ENCODE measurements at regions not wholly inside any gene's neighbourhood (a gene's known extent, or its start where the extent isn't known, plus 50 kb on each side); places are given as distances from the start of the nearest gene placed in this dataset.

DNA sequence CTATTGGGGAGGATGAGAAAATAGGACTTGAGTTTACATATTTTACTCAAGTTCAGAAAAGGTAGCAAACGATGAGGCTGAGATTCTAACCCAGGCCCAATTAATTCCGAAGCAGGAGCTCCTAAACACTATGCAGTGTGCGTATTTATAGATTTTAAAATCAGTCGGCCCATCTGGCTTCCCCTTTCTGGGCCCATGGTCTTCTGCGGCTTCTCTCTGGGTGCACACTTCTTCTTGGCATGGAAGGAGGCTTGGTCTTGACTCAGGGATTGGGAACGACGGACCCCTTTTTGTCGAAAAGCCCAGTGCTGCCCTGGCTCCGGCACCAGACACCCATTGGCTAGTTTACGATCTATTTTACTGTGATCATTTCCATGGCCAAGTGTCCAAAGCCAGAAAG, 1433.8 kb downstream of the BRD1 start:
- DNase-seq (ENCODE audit: low read depth, low spot score), result no peak
- in situ Hi-C loops (cut with HindIII; ENCODE audit: low pct_unique_long_range_greater_than_20kb, low sequenced_read_pairs), result no loop called here

DNA sequence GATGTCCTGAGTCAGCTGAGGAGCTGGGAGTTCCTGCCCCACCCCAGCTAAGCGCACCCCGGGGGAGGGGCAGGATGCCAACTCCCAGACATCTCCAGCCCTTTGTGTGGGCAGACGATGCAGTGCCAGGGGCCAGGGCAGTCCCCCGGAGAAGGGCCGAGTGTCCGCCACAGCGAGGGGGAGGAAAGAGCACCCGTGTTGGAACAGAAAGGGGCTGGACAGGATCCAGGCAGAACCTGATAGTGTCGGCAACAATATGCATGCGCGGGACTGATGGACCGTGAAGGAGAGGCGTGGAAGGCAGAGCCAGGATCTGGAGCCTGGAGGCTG, 1434.7 kb downstream of the BRD1 start:
- in situ Hi-C loops (cut with HindIII; ENCODE audit: low pct_unique_long_range_greater_than_20kb, low sequenced_read_pairs), result no loop called here

DNA sequence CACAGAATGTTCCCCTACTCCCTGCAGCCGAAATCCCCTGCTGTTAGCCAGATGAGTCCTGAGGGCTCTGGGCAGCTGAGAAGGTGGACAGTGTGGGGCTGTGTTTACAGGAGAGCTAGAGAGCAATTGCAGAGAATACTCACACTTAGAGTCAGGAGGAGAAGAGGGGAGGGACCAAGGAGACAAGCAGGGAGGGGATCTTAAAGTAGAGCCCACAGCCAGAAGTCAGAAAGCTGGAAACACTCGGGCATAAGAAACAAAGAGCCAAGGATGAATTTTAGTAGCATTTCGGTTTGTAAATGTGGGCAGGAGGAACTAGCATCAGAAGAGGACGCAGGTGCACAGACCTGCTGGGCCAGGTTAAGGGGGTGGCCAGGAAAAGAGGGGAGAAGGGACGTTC, 1435.9 kb downstream of the BRD1 start:
- in situ Hi-C loops (cut with HindIII; ENCODE audit: low pct_unique_long_range_greater_than_20kb, low sequenced_read_pairs), result no loop called here
- no peak for DNase-seq (ENCODE audit: low read depth, low spot score)

More for the DNA sequence above, 1434.7 kb downstream of the BRD1 start:
- DNase-seq (ENCODE audit: low read depth, low spot score), result no peak

DNA sequence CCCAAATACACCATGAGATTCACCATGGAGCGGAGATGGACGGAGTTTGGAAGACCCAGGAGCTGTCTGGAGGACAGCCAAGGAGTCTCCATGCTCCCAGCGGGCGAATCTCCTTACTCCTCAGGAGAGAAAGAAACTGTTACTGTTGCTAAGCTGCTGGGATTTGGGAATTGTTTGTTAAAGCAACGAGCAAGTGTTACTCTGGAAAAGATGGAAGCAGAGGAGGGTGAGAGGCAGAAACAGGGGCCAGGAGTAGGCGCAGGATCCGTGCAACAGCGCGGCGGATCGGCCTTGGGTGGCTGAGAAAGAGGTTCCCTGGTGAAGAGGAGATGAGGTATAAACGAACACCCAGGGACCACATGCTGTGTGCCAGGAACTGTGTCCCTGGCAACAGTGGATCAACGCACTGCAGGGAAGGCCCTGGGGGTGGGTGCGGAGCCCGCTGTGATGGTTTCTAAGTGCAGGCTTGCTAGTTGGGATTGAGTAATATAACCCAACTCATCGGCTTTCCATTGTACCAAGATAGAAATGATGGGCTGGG, 1436.4 kb downstream of the BRD1 start:
- DNase-seq (ENCODE audit: low read depth, low spot score), result no peak
- in situ Hi-C loops (cut with HindIII; ENCODE audit: low pct_unique_long_range_greater_than_20kb, low sequenced_read_pairs), result no loop called here

DNA sequence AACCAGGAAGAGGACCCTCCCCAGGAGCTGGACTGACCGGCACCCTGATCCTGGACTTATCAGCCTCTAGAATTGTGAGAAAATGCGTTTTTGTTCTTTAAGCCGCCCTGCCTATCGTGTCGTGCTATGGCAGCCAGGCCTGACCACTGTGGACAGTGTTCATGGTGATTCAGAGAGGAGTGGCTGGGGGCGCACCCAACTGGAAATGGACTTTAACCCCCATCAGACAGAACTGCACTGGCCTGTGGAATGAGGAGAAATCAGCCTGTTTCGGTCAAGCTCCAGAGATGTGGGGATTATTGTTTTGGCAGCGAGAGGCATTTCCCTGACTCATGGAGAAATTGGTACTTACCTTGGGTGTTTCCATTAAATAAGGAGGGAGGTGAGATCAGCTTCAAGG, 1437.8 kb downstream of the BRD1 start:
- in situ Hi-C loops (cut with HindIII; ENCODE audit: low pct_unique_long_range_greater_than_20kb, low sequenced_read_pairs), result no loop called here

DNA sequence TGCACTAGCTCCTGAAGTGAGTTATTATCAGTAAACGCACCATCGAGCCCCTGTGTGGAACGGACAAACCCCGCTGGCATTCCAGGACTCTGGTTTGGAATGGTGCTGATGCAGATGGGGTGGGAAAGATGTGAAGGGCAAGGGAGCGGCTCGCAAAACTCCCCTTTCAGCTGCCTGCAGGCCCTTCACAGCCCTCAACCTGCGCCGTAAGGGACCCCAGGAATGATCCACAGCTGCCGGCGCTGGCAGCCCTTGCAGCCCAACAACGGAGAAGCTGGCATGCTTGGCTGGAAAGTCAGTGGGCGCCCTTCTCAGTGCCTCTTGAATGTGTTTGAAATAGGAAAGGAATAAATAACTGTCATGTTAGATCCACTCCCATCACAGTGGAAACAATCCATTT, 1445.5 kb downstream of the BRD1 start:
- DNase-seq (ENCODE audit: low read depth, low spot score), result no peak
- in situ Hi-C loops (cut with HindIII; ENCODE audit: low pct_unique_long_range_greater_than_20kb, low sequenced_read_pairs), result no loop called here

More for the DNA sequence above, 1437.8 kb downstream of the BRD1 start:
- no peak for DNase-seq (ENCODE audit: low read depth, low spot score)

DNA sequence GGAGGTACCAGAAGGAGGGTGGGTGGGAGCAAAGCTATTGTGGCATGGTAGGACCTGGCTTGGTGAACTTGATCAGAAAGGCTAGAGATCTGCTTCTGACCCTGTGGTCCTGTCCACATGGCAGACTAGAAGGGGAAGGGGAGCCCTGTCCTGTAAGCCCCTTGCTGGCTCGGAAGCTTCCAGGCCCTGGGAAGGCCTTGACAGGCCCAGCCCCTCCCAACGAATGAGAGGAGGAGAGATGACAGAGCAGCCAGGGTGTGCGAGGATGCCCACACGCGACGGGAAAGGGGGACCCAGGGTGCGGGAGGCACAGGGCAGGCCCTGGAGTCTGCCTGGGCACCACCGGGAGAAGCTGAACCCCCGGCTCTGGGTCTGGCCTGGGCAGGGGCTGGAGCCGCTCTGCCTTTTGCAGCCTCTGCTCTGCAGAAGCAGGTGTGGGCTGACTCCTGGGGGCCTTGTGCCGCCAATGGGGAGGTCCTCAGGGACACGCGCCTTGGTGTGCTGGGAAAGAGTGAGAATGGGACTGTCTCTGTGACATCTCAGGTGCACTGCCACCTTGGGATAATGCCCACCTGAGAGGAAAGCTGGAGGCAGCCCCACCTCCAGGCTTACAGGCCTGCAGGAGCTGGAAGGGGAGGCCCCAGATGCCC, 1447.5 kb downstream of the BRD1 start:
- DNase-seq (ENCODE audit: low read depth, low spot score), result no peak
- in situ Hi-C loops (cut with HindIII; ENCODE audit: low pct_unique_long_range_greater_than_20kb, low sequenced_read_pairs), result no loop called here

DNA sequence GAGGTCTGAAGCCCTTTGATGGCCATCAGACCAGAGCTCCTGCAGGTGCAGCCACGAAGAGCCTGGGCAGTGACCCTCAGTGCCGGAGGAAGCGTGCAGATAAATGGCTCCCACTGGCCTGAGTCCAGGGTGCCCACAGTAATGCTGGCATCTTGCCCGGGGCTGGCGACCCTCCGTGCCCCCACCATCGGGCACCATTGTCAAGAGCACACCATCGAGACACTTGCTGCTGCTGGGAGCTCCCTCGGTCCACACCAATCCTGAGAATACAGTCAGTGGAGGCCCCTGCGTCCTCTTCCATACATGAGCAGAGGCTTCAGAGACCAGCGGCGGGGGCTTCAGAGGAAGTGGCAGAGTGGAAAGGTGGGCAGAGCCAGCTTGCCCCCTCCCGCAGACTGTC, 1448.3 kb downstream of the BRD1 start:
- in situ Hi-C loops (cut with HindIII; ENCODE audit: low pct_unique_long_range_greater_than_20kb, low sequenced_read_pairs), result no loop called here
- no peak for DNase-seq (ENCODE audit: low read depth, low spot score)

DNA sequence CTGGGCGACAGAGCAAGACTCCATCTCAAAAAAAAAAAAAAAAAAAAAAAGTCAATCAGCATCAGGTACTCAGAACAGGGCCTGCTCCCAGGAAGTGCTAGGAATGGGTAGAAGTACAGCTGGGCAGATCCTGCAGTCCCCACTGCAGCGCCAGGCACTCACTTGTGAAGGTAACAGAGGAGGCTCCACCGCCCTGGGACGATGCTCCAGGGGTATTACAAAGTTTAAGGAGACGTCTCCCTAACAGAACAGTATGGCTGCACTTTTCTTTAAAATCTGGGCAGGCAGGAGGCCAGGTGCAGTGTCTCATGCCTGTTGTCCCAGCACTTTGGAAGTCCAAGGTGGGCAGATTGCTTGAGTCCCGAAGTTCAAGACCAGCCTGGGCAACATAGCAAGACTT, 1449.0 kb downstream of the BRD1 start:
- in situ Hi-C loops (cut with HindIII; ENCODE audit: low pct_unique_long_range_greater_than_20kb, low sequenced_read_pairs), result no loop called here
- no peak for DNase-seq (ENCODE audit: low read depth, low spot score)

DNA sequence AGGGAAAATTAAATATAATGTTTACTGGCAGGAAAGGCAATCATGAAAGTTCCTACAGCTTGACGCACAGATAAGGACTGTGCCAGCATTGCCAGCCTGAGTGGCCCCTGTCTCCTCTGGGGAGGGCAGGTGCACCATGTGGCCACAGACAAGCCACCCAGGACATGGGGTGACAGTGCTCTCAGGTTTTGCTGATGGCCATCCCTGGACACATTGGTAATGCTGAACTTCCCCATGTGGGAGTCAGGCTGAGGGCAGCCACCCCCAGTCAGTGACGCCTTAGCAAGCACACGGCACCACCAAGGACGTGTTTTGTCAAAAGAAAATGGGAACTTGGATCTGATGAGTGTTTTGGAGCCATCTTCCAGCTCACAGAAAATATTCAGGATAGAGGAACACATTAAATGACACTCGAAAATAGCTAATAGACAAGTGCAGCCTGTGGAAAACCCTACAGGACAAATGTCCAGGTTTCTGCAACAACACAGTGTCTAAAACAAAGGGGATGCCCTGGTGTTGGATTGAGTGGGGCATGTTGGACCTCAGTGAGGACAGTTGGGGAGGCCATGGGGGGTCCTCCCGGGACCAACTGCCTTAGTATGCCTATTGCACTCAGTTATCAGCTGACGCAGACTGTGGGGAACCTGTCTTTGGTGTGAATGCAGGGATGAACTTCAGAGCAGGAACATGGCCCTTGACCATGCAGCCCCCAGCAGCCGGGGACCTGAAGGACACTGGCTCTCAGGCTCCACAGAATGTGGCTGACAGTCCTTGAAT, 1450.5 kb downstream of the BRD1 start:
- in situ Hi-C loops (cut with HindIII; ENCODE audit: low pct_unique_long_range_greater_than_20kb, low sequenced_read_pairs), result no loop called here
- no peak for DNase-seq (ENCODE audit: low read depth, low spot score)

DNA sequence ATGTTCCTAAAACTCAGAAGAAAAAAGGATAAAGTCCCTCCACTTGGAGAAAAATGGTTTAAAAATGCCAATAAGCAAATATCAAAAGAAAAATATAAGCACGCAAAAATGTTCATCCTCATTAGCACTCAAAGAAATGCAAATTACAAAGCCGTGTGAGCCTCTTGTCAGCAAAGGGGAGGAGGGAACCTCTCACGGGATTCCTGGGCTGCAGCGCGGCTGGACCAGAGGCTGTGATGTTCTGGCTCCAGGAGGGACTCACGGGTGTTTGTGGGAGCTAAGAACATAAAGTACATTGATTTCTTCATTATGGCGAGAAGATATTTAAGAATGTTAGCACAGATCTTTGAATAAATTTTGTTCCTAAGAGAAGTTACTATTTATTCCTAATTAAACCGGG, 1451.2 kb downstream of the BRD1 start:
- in situ Hi-C loops (cut with HindIII; ENCODE audit: low pct_unique_long_range_greater_than_20kb, low sequenced_read_pairs), result no loop called here
- DNase-seq (ENCODE audit: low read depth, low spot score), result no peak

DNA sequence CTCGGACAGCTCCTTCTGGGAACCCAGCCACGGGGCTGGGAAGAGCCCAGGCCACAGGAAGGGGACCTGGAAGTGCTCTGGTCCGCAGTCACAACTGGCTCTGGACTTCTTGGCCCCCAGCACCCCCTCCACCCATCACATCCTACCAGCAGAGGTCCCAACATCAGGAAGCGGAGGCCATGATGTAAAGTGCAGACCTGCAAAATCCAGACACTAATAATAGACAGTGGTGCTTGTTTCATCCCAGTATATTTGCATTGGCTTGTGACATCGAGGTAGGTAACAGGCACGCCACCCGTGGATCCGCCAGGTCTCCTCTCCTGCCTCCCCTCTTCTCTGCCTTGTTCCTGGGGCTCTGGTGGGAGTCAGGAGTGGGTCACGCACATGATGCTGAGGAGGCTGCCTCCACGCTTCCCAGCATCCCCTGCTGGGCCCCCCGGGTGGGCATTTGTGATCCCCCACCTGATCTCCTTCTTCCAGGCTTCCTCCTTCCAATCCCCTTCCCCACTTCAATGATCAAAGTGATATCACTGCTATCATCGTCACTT, 1454.0 kb downstream of the BRD1 start:
- no peak for DNase-seq (ENCODE audit: low read depth, low spot score)
- in situ Hi-C loops (cut with HindIII; ENCODE audit: low pct_unique_long_range_greater_than_20kb, low sequenced_read_pairs), result no loop called here

DNA sequence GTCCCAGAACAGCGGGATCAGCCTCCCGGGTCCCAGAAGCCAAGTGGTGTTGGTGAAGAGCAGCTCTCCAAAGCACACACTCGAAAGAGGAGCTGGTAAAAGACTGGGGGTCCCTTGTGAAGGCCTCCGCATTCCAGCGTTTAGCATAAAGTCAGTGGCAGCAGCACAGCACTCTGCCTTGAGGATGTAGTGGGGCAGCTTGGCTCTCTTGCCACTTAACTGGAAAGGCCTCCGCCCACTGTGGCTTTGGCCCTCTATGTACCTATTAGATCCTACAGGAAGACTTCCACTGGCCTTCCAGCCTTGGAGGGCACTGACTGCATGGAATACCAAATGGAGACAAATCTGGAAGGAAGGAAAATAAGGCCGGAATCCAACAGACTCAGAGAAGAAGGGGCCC, 1455.3 kb downstream of the BRD1 start:
- in situ Hi-C loops (cut with HindIII; ENCODE audit: low pct_unique_long_range_greater_than_20kb, low sequenced_read_pairs), result no loop called here
- no peak for DNase-seq (ENCODE audit: low read depth, low spot score)

DNA sequence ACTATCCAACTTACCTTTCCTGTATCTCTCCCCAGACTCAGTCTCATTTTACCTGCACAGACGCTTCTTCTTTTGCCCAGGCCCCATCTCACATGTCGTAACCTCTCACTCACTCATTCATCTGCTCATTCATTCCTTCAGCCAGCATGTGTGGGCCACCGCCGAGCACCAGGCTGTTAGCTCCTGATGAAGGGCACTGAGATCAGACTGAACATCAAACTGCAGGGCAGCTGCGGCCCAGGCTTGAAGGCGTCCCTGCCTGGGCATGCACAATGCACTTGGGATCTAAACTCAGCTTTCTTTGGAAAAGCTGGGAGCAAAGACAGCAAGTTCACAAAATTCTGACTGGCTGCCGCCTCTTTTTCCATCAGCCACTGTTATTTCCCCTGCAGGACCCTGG, 1456.3 kb downstream of the BRD1 start:
- in situ Hi-C loops (cut with HindIII; ENCODE audit: low pct_unique_long_range_greater_than_20kb, low sequenced_read_pairs), result no loop called here
- DNase-seq (ENCODE audit: low read depth, low spot score), result no peak

DNA sequence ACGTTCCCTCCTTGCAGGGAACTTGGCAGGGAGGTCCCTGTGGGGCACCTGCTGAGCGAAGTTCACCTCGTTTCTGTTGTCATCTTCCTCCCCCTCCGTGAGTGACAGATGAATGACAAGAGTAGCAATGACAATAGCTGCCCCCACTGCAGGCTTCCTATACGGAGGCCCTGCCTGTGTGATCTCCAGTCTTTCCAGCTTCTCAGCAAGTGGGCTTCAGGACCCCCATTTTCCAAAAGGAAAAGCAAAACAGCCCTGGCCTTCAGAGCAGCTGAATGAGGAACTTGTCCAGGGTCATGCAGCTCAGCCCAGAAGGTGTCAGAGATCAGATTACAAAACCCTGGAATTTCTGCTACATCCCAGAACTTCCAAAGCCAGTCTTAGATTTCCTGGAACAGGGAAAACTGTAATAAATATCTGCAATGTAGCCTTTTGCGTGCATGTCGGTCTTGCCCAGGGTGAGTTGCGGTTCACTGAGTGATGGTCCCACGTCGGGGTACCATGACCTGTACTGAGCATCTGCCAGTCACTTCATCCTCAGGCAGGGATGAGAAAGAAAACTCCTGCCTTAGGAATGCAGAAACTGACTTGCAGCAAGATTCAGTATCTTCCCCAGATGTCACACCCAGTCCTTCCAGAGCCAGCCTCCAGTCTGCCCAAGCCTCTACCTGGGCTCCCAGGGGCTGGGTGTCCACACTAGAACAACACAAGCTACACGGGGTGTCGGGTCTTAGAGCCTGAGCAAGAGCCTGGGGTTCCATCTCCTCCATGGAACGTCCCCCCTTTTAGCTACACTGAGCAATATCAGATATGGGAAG, 1457.0 kb downstream of the BRD1 start:
- DNase-seq (ENCODE audit: low read depth, low spot score), result no peak
- in situ Hi-C loops (cut with HindIII; ENCODE audit: low pct_unique_long_range_greater_than_20kb, low sequenced_read_pairs), result no loop called here

DNA sequence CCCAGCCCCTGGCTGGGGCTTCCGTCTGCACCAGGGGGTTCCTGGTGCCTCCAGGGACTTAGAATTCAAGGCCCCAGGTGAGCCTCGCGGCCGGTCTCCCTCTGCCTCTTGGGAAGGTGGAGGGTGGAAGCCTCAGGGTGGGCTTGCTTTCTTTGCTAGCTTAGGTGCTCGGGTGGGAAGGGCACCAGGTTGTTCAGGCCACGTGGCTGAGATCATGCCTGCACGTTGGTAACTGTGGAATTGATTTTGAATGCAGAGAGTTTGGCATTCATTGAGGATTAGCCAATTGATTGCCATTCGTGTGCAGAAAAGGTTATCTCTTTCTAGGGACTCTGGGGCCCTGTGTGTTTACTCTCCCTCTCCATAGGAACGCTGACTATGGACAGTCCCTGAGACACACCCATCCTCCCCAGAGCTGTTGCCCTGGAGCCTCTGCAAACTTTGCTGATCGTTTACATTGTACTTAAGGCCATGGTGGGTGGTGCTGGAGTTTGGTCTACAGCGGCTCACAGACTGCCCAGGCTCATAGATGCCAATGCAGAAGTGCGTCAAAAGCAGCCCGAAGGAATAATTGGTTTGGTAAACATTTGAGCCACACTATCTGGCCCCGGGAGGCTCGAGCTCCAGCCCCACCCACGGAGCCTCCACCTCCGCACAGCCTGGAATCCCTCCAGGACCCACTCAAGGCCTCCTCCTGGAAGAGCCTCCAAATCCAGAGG, 1457.7 kb downstream of the BRD1 start:
- DNase-seq (ENCODE audit: low read depth, low spot score), result no peak

DNA sequence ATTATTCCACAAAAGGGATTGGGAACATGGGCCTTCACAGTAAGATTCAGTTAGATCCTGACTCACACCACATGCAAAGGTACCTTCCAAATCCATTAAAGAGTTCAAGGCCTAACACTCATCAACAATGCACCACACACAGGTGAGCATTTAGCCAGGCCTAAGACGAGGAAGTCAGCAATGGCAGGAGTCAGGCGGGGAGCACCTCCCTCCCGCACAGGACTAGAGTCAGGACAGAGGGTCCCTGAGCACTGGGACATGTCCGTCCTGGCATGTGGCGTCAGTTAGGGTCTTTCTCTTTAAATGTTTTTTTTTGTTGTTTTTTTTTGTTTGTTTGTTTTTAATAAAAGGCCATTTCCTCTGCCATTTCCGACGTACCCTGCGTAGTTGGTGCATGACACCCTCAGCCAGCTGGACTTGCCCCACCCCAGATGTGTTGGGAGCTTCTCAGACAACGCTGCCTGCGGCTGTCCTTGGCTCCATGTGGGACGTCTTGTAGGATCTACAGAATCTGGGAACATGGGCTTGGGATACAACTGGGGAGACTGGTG, 1458.6 kb downstream of the BRD1 start:
- in situ Hi-C loops (cut with HindIII; ENCODE audit: low pct_unique_long_range_greater_than_20kb, low sequenced_read_pairs), result no loop called here
- DNase-seq (ENCODE audit: low read depth, low spot score), result no peak

More for the DNA sequence above, 1457.7 kb downstream of the BRD1 start:
- in situ Hi-C loops (cut with HindIII; ENCODE audit: low pct_unique_long_range_greater_than_20kb, low sequenced_read_pairs), result no loop called here

All from SK-MEL-5 (cell line).